NCI-H2081 treated with DMSO at 0.1 percent for 48 hours (cell line): ENCODE measurements at regions not wholly inside any gene's neighbourhood (a gene's known extent, or its start where the extent isn't known, plus 50 kb on each side); places are given as distances from the start of the nearest gene placed in this dataset.
"Not testable (repeated sequence)": the region's sequence is repeated elsewhere in the genome, so short reads cannot be mapped to it uniquely, and the experiment has no call there.

ENCODE experiments used
- DNase-seq: peaks from one replicate; lab custom pipeline; 2025; lab: John Stamatoyannopoulos, UW

DNA sequence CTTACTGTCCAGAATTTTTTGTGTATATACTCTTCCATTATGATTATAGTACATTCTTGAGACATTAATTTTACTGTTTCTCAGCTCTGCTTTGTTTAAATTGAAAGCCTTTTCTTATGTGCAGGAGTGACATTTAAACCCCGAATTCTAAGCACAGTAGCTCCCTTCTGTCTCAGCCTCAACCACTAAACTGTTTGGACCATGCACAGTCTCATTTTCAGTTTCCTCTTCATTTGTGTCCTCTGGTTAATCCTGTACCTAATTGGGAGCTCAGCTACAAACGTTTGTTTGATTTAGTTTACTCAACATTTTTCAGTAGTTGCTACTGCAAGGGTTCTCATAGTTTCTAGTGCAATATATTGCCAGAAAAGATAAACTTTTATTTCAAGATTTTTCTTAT, 206.3 kb downstream of the SLITRK5 start:
- no peak for DNase-seq

- no peak for DNase-seq
These were observed 207.5 kb downstream of the SLITRK5 start for GRCh38 chr13:87878706-87879105.

- DNase-seq, result no peak
These were observed 213.7 kb downstream of the SLITRK5 start for GRCh38 chr13:87884884-87885283.

DNA sequence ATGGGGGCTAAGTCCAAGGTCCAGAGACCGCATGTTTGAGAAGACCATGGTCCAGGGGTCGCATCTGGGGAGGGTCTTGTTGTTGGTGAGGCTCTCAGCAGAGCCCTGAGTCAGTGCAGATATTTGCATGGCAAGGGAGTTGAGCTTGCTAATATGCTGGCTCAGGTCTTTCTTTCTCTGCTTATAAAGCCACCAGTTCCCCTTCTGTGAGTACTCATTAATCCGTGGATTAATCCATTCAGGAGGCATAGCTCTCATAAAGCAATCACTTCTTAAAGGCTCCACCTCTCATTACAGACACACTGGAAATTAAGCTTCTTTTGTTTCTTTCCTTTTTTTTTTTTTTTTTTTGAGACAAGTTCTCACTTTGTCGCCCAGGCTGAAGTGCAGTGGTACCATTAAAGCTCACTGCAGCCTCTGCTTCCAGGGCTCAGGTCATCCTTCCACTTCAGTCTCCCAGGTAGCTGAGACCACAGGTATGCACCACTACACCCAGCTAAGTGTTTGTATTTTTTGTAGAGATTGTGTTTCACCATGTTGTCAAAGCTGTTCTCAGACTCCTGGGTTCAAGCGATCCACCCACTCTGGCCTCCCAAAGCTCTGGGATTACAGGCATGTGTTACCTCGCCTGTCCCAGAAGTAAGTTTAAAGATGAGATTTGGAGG, 216.4 kb downstream of the SLITRK5 start:
- no peak for DNase-seq

- no peak for DNase-seq
These were observed 218.1 kb downstream of the SLITRK5 start for GRCh38 chr13:87889254-87889653.

DNA sequence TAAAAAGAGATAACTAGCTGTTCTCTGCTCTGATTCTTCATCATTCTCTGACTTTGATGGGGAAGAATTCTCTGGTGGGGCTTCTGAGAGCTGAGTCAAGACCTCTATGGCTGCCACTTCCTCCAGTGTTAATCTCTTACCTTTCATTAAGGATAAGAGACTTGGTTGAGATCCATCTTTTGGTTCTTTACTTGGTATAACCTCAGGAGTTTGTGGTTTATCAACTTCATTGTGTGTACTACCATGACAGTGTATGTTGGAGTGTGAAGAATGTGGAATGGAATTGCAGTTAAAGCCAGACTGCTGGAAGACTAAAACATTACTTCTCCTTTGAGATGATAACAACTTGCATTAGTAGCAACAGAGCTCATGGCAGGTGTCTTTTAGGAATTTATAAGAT, 222.0 kb downstream of the SLITRK5 start:
- DNase-seq, result no peak

DNA sequence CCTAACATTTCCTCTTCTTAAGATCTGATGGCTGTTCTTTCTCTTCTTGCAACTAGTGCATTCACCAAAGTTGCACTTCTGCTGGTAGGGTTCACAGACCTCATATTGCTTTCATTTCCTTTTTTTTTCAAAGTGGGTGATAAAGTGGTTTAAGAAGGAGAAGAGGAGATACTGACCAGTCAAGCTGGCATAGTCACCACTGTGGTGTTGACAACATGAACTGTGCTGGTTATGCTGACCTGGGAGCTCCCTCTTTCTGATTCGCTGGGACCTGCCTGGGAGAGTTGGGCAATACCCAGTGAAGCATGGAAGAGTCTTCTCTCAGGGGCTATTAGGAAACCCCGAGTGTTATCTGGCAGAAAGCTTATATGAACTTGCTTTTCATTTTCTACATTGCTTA, 222.9 kb downstream of the SLITRK5 start:
- DNase-seq, result no peak

GRCh38 chr13:87903553-87903952, 232.4 kb downstream of the SLITRK5 start:
- no peak for DNase-seq

GRCh38 chr13:87906411-87906810, 235.2 kb downstream of the SLITRK5 start:
- no peak for DNase-seq

DNA sequence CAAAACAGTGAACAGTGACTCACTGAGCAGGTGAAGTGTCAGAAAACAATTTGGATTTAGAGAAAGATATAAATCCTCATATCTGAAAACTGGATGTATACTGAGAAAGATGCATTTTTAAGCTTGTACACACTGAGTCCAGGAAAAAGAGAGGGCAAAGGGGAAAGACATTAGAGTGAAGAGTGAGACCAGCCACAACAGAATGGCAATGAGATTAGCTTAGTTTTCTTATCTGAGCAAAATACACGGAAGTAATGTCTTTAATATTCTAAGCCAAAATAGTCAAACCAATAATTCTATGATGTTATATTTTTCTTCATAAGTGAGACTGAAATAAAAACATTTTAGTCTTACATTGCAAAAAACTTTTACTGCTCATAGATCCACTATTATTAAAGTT, 236.0 kb downstream of the SLITRK5 start:
- no peak for DNase-seq

GRCh38 chr13:87919956-87920355, 248.8 kb downstream of the SLITRK5 start:
- DNase-seq, result no peak

GRCh38 chr13:87923753-87924152, 252.6 kb downstream of the SLITRK5 start:
- DNase-seq, result no peak

- DNase-seq, result no peak
These were observed 253.8 kb downstream of the SLITRK5 start for GRCh38 chr13:87925006-87925405.

DNA sequence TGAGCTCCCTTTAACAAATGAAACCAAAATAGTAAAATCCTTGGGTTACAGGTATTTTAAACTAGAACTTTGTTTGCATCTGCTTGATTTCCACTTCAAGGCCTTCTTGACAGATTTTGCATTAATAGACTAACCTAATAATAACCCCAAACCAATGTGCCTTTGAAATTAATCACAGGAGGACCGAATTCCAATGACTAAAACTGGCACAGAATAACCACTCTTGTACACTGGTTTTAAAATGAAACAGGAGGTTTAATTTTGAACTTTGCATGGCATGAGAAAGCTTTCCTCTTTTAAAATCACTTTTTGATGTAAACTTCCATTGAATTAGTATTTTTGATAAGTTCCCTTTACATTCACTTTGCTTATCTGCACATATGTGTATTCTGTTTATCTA, 269.6 kb downstream of the SLITRK5 start:
- DNase-seq, result no peak

GRCh38 chr13:87941226-87941625, 270.1 kb downstream of the SLITRK5 start:
- no peak for DNase-seq

- no peak for DNase-seq
These were observed 271.0 kb downstream of the SLITRK5 start for GRCh38 chr13:87942205-87942604.

DNA sequence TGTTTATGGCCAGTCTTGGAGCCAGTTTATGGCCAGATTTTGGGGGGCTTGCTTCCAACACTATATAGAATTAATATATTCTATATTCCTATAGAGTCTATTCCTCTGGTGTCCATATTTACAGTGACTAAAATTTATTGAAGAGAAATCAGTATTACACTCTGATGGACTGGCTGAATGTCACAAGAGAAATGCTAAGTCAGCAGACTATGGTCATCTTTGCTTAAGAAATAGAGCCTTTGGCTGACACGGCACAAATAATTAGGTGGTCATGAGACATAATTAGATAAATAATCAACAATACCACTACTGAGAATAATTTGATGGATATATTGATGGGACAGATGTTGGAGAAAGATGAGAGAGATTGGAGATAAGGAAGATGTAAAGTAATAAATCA, 272.9 kb downstream of the SLITRK5 start:
- no peak for DNase-seq

DNA sequence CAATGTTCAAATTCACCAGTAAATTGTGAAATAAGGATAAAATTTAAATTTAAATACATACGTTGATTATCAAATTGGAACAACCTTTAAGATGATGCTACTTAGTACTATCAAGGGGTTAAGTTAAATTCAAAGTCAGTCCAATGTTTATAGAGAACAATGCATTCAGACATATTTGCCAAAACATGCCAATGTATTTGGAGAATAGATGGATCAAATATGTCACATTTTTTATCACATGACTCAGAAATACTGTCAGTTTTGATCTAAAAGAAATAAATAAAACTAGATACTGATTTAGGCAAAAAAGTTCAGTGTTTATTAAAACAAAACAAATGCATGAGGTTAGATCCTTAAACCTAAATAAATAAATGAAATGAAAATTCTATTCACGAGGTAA, 281.2 kb downstream of the SLITRK5 start:
- DNase-seq, result no peak

DNA sequence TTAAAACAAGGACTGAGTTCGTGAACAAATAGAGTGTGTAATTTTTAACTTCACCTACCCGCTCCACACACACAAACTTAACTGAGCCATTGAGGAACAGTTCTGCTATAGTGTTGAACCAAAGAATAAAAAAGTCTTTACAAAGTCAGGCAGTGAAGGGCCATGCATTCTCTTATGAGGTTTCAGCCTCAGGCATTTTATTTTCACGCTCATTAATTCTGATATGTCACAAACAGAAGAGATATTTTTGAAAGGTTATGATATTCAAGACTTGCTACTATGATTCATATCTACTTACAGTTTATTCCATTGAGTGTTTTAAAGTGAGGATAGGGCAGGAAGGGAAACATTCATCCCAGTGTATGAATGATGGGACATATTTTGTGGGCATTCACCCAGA, 282.2 kb downstream of the SLITRK5 start:
- no peak for DNase-seq

DNA sequence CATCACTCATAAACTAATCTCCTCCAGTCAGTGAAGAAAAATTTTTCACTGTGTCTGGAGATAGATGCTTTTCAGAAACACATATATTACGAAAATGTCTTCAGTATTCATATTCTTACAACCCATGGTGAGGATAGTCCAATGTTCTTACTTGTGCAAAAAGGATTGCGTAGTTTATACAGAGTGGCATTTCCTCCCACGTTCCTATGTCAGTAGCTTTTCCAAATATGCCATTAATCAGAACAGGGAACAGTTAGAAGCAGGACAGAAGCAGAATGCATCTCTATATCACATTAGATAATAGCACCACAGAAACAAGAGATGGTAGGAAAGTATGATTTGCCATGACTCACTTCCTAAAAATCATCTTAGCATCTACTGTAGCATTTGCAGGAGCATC, 282.9 kb downstream of the SLITRK5 start:
- no peak for DNase-seq

DNA sequence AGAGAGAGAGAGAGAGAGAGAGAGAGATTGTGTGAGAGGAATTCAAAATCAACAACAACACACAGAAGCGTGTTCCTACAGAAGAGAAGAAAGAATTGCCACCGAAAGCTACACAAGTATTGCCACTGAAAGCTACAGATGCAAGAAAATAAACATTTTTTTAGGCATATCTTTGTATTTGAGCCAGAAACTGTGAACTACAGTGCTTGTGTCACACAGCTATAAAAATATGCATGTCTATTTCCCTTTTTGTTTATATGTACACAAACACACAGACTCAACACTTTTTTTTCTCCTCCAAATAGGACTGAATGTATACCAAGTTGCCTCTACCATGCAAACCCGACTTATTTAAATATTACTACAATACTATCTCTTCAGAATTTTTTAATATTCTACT, 290.4 kb downstream of the SLITRK5 start:
- no peak for DNase-seq

DNA sequence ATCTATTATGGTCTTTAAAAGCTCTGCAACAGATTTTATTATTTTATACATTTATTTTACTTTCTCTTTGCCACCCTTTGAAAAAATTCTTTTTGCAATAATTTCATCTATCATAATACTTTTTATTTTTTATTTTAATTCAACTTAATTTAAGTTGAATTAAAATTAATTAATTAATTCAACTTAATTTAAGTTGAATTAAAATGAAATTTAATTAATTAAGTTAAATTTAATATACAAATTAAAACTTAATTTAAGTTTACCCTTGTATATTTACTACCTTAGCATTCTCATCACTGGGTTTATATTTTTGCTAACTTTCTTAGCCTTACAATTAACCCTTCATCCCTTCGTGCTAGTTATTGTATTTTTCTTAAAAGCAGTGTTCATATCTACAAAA, 301.4 kb downstream of the SLITRK5 start:
- no peak for DNase-seq

DNA sequence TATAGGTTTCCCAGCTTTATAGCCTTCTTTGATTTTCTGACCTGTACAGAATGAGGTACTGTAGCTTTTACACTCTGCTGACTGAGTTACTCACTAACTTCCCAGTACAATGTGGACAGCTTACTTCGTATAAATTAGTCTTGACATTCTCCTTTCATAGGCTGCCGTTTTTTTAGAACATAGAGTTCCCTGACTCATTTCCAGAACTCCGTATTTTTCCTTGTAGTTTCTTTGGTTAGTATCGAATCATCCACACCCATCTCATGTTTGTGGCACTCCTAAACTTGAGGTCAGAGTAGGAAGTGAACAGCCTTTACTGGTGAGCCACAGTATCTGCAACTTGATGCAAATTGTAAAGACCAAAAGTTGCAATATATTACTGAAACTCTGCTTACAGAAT, 303.9 kb downstream of the SLITRK5 start:
- no peak for DNase-seq

DNA sequence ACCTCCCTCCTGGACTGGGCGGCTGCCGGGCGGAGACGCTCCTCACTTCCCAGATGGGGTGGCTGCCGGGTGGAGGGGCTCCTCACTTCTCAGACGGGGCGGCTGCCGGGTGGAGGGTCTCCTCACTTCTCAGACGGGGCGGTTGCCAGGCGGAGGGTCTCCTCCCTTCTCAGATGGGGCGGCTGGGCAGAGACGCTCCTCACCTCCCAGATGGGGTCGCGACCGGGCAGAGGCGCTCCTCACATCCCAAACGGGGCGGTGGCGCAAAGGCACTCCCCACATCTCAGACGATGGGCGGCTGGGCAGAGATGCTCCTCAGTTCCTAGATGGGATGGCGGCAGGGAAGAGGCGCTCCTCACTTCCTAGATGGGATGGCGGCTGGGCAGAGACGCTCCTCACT, 305.5 kb downstream of the SLITRK5 start:
- not testable (repeated sequence) for DNase-seq

DNA sequence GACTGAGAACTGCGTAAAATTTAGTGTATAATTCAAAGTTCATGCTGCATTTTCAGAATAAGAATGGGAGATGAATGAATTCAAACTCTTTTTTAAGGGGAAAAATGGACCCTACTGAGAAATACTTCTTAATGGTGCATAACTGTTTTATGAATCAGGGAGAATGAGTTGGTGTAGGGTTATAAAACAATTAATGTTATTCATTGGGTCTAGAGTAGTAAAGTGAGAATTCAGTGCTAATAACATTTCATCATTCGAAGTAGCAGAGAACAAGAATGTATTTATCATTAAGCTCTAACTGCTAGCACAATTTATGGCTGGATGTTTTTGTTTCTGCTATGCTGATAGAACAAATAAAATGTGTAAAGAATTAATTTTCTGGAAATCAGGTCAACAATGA, 310.2 kb downstream of the SLITRK5 start:
- DNase-seq, result no peak
